GM12801 (cell line): ENCODE measurements at regions not wholly inside any gene's neighbourhood (a gene's known extent, or its start where the extent isn't known, plus 50 kb on each side); places are given as distances from the start of the nearest gene placed in this dataset.

Source experiments
- TF ChIP-seq, protein P1 (sequence below): IDR thresholded peaks from one replicate; pipeline ENCODE4 v1.5.1; 2011; ENCODE audit warnings: control low read depth; ENCODE audit not compliant: insufficient read length; ENCODE audit errors: extremely low read depth

GRCh38 chr12:69161829-69162228, 77.5 kb upstream of the CPSF6 start:
- TF ChIP-seq, protein P1, sequence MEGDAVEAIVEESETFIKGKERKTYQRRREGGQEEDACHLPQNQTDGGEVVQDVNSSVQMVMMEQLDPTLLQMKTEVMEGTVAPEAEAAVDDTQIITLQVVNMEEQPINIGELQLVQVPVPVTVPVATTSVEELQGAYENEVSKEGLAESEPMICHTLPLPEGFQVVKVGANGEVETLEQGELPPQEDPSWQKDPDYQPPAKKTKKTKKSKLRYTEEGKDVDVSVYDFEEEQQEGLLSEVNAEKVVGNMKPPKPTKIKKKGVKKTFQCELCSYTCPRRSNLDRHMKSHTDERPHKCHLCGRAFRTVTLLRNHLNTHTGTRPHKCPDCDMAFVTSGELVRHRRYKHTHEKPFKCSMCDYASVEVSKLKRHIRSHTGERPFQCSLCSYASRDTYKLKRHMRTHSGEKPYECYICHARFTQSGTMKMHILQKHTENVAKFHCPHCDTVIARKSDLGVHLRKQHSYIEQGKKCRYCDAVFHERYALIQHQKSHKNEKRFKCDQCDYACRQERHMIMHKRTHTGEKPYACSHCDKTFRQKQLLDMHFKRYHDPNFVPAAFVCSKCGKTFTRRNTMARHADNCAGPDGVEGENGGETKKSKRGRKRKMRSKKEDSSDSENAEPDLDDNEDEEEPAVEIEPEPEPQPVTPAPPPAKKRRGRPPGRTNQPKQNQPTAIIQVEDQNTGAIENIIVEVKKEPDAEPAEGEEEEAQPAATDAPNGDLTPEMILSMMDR = no peak

DNA sequence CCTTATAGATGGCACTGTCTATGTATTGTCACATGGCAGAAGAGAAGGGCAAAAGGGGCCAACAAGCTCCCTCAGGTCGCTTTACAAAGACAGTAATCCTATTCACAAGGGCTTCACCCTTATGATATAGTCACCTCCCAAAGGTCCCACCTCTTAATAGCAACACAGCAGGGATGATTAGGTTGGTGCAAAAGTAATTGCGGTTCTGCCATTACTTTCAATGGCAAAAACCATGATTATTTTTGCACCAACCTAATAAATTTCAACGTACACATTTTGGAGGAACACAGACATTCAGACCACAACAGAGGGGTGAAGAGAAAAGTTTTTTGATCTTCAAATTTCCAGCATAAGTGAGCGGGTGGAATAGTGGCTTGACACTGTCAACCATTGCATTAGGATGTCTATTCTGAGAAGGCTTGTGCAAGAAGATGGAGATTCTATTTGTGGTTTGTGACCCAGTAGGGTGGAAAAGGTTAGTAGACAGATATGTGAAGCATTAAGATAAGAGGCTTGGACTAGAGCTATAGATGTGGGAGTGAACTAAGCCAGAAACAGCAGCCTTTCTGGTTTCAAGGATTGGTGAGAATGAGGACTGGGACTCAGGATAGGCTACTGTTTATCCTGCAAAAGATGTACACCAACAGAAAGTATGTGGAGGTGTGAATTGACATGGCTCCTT, 75.5 kb upstream of the CPSF6 start:
- TF ChIP-seq, protein P1 = no peak

- TF ChIP-seq, protein P1 = no peak
Observed at GRCh38 chr12:69167648-69168165, 71.7 kb upstream of the CPSF6 start.

DNA sequence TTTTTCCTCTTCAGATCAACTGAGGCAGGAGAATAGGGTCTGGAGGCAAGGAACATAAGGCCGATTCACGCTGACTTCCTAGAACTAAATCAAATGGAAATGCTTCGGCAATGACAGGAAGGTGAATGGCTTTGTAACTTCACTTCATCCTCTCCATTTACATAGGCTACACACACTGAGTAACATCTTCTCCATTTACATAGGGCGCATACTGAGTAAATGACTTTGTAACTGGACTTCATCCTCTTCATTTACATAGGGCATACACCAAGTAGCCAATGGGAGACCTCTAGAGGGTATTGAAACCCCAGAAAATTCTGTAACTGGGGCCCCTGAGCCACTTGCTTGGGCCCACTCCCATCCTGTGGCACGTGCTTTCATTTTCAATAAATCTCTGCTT, 71.0 kb upstream of the CPSF6 start:
- TF ChIP-seq, protein P1 = no peak

DNA sequence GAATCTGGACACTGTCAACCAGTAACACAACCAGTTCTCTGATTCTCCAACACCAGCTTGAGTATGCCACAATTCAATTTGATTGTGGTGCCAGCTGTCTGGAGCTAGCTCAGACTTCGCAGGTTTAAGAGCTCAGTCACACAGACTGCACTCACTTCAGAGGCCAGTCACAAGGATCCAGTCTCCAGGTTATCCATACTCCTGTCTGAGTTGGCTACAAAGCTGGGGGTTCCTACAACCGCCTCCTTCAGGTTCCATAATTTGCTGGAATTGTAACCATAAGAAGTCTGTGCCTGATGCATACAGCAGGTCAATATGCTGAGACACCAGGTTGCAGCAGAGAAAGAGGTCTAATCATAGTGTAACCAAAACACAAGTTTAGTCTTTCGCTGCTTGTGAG, 70.5 kb upstream of the CPSF6 start:
- TF ChIP-seq, protein P1 = no peak

DNA sequence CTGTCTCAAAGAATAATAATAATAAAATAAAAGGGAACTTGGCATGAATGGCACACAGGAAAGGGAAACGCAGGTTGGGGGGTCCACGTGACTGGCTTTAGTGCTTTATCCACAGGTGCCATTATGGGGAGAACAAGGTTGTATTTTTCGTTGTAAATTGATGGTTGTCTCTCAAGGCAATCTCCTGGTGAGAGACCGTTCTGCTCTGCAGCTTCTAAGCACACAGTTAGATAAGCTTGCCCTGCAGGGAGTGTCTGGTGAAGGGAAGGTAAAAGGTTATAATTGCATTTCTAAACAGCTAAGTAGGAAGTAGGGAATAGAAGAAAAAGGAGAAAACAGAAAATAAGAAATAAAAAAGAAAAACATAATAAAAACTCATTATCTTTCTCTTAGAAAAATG, 69.1 kb upstream of the CPSF6 start:
- TF ChIP-seq, protein P1 = no peak

DNA sequence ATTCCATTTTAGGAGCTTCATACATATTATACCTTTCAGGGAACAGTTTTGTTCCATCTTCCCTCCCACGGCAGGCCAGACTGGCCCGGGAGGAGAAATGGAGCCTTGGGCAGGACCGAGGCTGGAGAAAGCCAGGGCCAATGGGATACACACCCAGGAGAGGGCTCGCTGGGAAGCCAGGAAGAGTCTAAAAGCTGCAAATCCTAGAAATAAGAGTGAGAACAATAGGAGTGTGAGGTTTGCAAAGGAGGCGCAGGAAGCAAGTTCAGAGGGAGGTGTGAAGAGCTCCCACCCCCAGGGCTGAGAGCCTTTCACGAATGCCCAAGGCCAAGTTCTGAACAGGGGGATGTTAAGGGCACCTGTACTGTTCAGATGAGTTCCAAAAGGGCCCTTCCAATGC, 67.5 kb upstream of the CPSF6 start:
- TF ChIP-seq, protein P1 = no peak
